ENCODE measurements at regions not wholly inside any gene's neighbourhood (a gene's known extent, or its start where the extent isn't known, plus 50 kb on each side); places are given as distances from the start of the nearest gene placed in this dataset.

- H3K4me1 ChIP-seq (replicated peaks in 1 of 4; ENCODE audit: control insufficient read depth in 3 of 4, insufficient read depth in 4 of 4, low read length in 3 of 4): no peaks in the 10 kb centered on the region
- 87% methylated on average over 3 of the region's 3 CpGs; no CpG with 5 or more reads in 1 of the 2 experiments for WGBS, 2 experiments (ENCODE audit: extremely low coverage in 1 of 2, insufficient coverage in 1 of 2, insufficient read length in 1 of 2, insufficient replicate concordance in 2 of 2, low coverage in 1 of 2, low lambda C conversion rate in 2 of 2, missing lambda C conversion rate in 1 of 2)
- no peak overlapping the region for H3K9ac ChIP-seq (replicated peaks in 1 of 4; ENCODE audit: extremely low read depth in 1 of 4, low read depth in 3 of 4, low read length in 3 of 4)
- H3K4ac ChIP-seq (replicated peaks; ENCODE audit: insufficient read length, low read depth, low read length): no peak overlapping the region
- no peak overlapping the region for H3K23ac ChIP-seq (ENCODE audit: insufficient read length)
- H4K8ac ChIP-seq (ENCODE audit: extremely low read depth, insufficient read depth, low read length): no peak overlapping the region
- no peak overlapping the region for H3K4me3 ChIP-seq (ENCODE audit: extremely low read depth in 1 of 4, insufficient read depth in 2 of 4, low read depth in 3 of 4, low read length in 4 of 4)
- no peak overlapping the region for H3K14ac ChIP-seq (ENCODE audit: insufficient read length)
- 0 out of 2 replicates have a peak overlapping the region, but pooled peaks have one; percentile 87 for H2AFZ ChIP-seq (ENCODE audit: low read length)
- no peak overlapping the region for H3K56ac ChIP-seq (replicated peaks; ENCODE audit: insufficient read length, low read depth, low read length)
- CTCF ChIA-PET (ENCODE audit: partially characterized antibody): interaction anchor here (0.6 to 1.3 kb wide), 2 partner anchors 11 to 203 kb away, joined by 4 to 5 read pairs; no protein-coding TSS in a partner anchor
- no peaks in the 10 kb centered on the region for H3K79me1 ChIP-seq (ENCODE audit: low read depth, low read length)
- H2BK5ac ChIP-seq (ENCODE audit: low read depth, low read length): no peak overlapping the region
- H2BK12ac ChIP-seq (ENCODE audit: low read depth, low read length): no peak overlapping the region
- H3K27me3 ChIP-seq (replicated peaks in 1 of 4; ENCODE audit: control insufficient read depth in 3 of 4, extremely low read depth in 1 of 4, insufficient read depth in 3 of 4, low read length in 3 of 4): no peaks in the 10 kb centered on the region
- POLR2A ChIA-PET (ENCODE audit: partially characterized antibody): no interaction called here
- no peak overlapping the region for H2BK15ac ChIP-seq (ENCODE audit: low read length)
- no peaks in the 10 kb centered on the region for H3K36me3 ChIP-seq (ENCODE audit: control insufficient read depth in 2 of 4, insufficient read depth in 4 of 4, low read length in 3 of 4)
- no peak overlapping the region for H2AK5ac ChIP-seq (ENCODE audit: low read depth, low read length)
- H3K18ac ChIP-seq (ENCODE audit: extremely low read depth, low read length): no peak overlapping the region
- no peak overlapping the region for H2BK120ac ChIP-seq (replicated peaks; ENCODE audit: low read depth, low read length)
- H3K23me2 ChIP-seq (ENCODE audit: low read depth, low read length): no peaks in the 10 kb centered on the region
- DNase-seq (ENCODE audit: low read depth in 1 of 2, low spot score in 2 of 2): no peak
- H3K79me2 ChIP-seq (ENCODE audit: control insufficient read depth in 1 of 2, insufficient read depth in 2 of 2, low read length in 2 of 2): no peaks in the 10 kb centered on the region
- H3K4me2 ChIP-seq (ENCODE audit: insufficient read depth in 1 of 2, low read depth in 2 of 2, low read length in 2 of 2): no peak overlapping the region
- H3K27ac ChIP-seq (ENCODE audit: low read depth, low read length): no peak overlapping the region
- H4K20me1 ChIP-seq (replicated peaks in 1 of 2; ENCODE audit: control insufficient read depth in 1 of 2, insufficient read depth in 2 of 2, low read length in 2 of 2): no peaks in the 10 kb centered on the region
- no peak for TF ChIP-seq SRF (IDR thresholded peaks at IDR 0.05; ENCODE audit: low read depth, low read length)
- no peak for TF ChIP-seq NANOG (IDR thresholded peaks at IDR 0.05; ENCODE audit: insufficient read depth, low read depth, low read length, poor library complexity, severe bottlenecking)
- no peak for TF ChIP-seq POLR2A (IDR thresholded peaks at IDR 0.05; ENCODE audit: control extremely low read depth in 1 of 2, low read depth in 2 of 2, low read length in 2 of 2)
- no peak for TF ChIP-seq HDAC2 (IDR thresholded peaks at IDR 0.05; ENCODE audit: borderline replicate concordance in 1 of 2, low read depth in 2 of 2, low read length in 2 of 2)
- no peak for TF ChIP-seq CBX8 (IDR thresholded peaks at IDR 0.05; ENCODE audit: borderline replicate concordance, low read depth, low read length)
- no peak for TF ChIP-seq SIRT6 (IDR thresholded peaks at IDR 0.05; ENCODE audit: low read length)
- no peak for FAIRE-seq
- 0 out of 4 replicates have a peak, but pooled peaks cover 0 to 4% of the 10 kb centered on the region in 2 experiments for H3K9me3 ChIP-seq (ENCODE audit: insufficient read depth in 2 of 2, low read depth in 1 of 2, low read length in 1 of 2)
- H4K91ac ChIP-seq (replicated peaks; ENCODE audit: insufficient read length, low read length): no peak overlapping the region
- no peak overlapping the region for H4K5ac ChIP-seq (ENCODE audit: insufficient read length, low read depth, low read length)
- no peak overlapping the region for H2BK20ac ChIP-seq (ENCODE audit: low read length)
Observed at GRCh38 chr4:60117726-60118323, 1082.3 kb upstream of the ADGRL3 start.
